Colonic mucosa (tissue), 4 donors: ENCODE measurements at regions not wholly inside any gene's neighbourhood (a gene's known extent, or its start where the extent isn't known, plus 50 kb on each side); places are given as distances from the start of the nearest gene placed in this dataset.

Experiments
- DNase-seq: peaks from one replicate; pipeline ENCODE4 v3.0.0-alpha.2; 2020
- H3K27ac ChIP-seq: fragments of 200-600 bp; one replicate; pipeline ENCODE4 v1.8.0; 2021
- H3K27me3 ChIP-seq: fragments of 200-600 bp; one replicate; pipeline ENCODE4 v1.8.0; 2021
- H3K36me3 ChIP-seq: fragments of 200-600 bp; one replicate; pipeline ENCODE4 v1.8.0; 2021
- H3K4me1 ChIP-seq: fragments of 200-600 bp; one replicate; pipeline ENCODE4 v1.8.0; 2021; ENCODE audit warnings: mild to moderate bottlenecking
- H3K4me3 ChIP-seq: fragments of 200-600 bp; one replicate; pipeline ENCODE4 v1.8.0; 2021
- H3K9ac ChIP-seq, 2 donors: one replicate each; pipeline ENCODE4 v1.7.0; 2013; ENCODE audit warnings: control low read depth in 2 of 2, low read depth in 2 of 2, low read length in 2 of 2
- H3K9me3 ChIP-seq: fragments of 200-600 bp; one replicate; pipeline ENCODE4 v1.8.0; 2021
- CTCF ChIP-seq: fragments of 200-600 bp; IDR thresholded peaks from one replicate; pipeline ENCODE4 v1.8.0; 2022; ENCODE audit warnings: antibody characterized with exemption, mild to moderate bottlenecking
- intact Hi-C: fragments of 100-400 bp; cut with DNase I; formaldehyde crosslinking; loops from one replicate; pipeline ENCODE4 v1.14.1; 2022
- donor health status: healthy.
- donor health status: DM: no; HTN: no; CAD: no.
- donor health status: DM: no; HTN: no; CAD: no.

GRCh38 chr1:166289309-166290050, 122.7 kb upstream of the FAM78B start:
- H3K27me3 ChIP-seq = no peaks in the 10 kb centered on the region
- H3K36me3 ChIP-seq = no peaks in the 10 kb centered on the region
- no peaks in the 10 kb centered on the region for H3K4me1 ChIP-seq
- H3K4me3 ChIP-seq = no peak overlapping the region
- TF ChIP-seq CTCF = no peak
- no peaks in the 10 kb centered on the region for H3K9me3 ChIP-seq
- H3K9ac ChIP-seq = no peak overlapping the region
- intact Hi-C loops = no loop called here
- no peak overlapping the region for H3K27ac ChIP-seq
- no peak for DNase-seq

GRCh38 chr1:166295656-166296055, 128.9 kb upstream of the FAM78B start:
- H3K27ac ChIP-seq = no peak overlapping the region
- no peaks in the 10 kb centered on the region for H3K36me3 ChIP-seq
- no peaks in the 10 kb centered on the region for H3K9me3 ChIP-seq
- TF ChIP-seq CTCF = no peak
- no peak for DNase-seq
- no peak overlapping the region for H3K4me3 ChIP-seq
- intact Hi-C loops = no loop called here
- H3K4me1 ChIP-seq = no peaks in the 10 kb centered on the region
- H3K27me3 ChIP-seq = no peaks in the 10 kb centered on the region
- H3K9ac ChIP-seq = no peak overlapping the region

- TF ChIP-seq CTCF = no peak
- intact Hi-C loops = no loop called here
- no peak overlapping the region for H3K9ac ChIP-seq
- H3K9me3 ChIP-seq = no peaks in the 10 kb centered on the region
- H3K27me3 ChIP-seq = no peaks in the 10 kb centered on the region
- no peak overlapping the region for H3K27ac ChIP-seq
- H3K4me3 ChIP-seq = no peak overlapping the region
- no peaks in the 10 kb centered on the region for H3K36me3 ChIP-seq
- H3K4me1 ChIP-seq = no peaks in the 10 kb centered on the region
- no peak for DNase-seq
Observed at GRCh38 chr1:166297993-166298392, 131.2 kb upstream of the FAM78B start.

GRCh38 chr1:166300767-166301166, 134.0 kb upstream of the FAM78B start:
- H3K4me1 ChIP-seq = no peaks in the 10 kb centered on the region

GRCh38 chr1:166302989-166303758, 136.4 kb upstream of the FAM78B start:
- no peaks in the 10 kb centered on the region for H3K36me3 ChIP-seq
- no peak overlapping the region for H3K27ac ChIP-seq
- no peaks in the 10 kb centered on the region for H3K9me3 ChIP-seq
- H3K9ac ChIP-seq = no peak overlapping the region
- no peaks in the 10 kb centered on the region for H3K27me3 ChIP-seq
- H3K4me3 ChIP-seq = no peak overlapping the region
- no peaks in the 10 kb centered on the region for H3K4me1 ChIP-seq
- TF ChIP-seq CTCF = no peak
- intact Hi-C loops = no loop called here
- DNase-seq = no peak

More at GRCh38 chr1:166300767-166301166, 134.0 kb upstream of the FAM78B start:
- Histone ChIP-seq H3K27me3 (no peaks in the 10 kb centered on the region), H3K9me3 (no peaks in the 10 kb centered on the region), H3K27ac (no peak overlapping the region), H3K9ac (no peak overlapping the region), H3K4me3 (no peak overlapping the region), H3K36me3 (no peaks in the 10 kb centered on the region)
- TF ChIP-seq CTCF = no peak
- intact Hi-C loops = no loop called here
- DNase-seq = no peak
